GM19099 (cell line): ENCODE measurements at regions not wholly inside any gene's neighbourhood (a gene's known extent, or its start where the extent isn't known, plus 50 kb on each side); places are given as distances from the start of the nearest gene placed in this dataset.

ENCODE experiments used
- POLR2A ChIP-seq: IDR thresholded peaks from 3 replicates; pipeline ENCODE4 v1.6.1; 2011; ENCODE audit warnings: low read depth; ENCODE audit not compliant: insufficient read length; ENCODE audit errors: extremely low read depth

DNA sequence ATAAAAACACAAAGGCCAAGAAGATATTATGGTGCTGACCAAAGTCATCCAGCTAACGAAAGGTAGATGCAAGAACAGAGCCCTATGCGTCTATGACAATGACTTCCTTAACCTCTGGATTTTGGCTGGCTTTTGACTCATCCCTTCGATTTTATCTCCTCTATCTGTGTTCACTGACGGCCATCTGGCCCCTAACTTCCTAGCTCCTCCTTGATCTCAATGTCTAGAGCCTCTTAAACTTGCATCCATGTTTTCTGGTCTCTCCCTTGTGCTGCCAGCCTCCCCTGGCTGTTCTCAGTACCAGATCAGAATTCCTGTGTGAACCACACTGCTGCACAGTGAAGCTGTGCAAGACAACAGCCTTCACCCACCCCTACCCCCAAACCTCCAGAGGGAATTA lies 452.9 kb downstream of the UTRN start:
- TF ChIP-seq POLR2A: no peak

DNA sequence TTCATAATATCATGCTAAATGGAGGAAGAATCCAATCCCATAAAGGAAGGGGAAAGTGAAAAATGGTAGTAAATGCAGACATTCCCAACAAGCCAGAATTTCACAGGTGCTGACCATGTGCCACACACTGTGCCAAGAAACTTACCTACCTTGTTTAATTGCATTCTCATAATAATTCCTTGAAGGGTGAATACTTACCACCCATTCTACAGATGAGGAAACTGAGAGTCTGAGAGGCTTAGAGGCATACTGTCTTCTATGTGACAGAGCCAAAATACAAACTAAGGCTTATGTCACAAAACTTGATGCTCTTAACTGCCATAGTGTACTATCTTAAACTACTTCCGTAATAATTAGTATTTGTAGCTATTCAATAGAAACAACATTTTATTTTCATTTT lies 454.7 kb downstream of the UTRN start:
- TF ChIP-seq POLR2A: no peak

DNA sequence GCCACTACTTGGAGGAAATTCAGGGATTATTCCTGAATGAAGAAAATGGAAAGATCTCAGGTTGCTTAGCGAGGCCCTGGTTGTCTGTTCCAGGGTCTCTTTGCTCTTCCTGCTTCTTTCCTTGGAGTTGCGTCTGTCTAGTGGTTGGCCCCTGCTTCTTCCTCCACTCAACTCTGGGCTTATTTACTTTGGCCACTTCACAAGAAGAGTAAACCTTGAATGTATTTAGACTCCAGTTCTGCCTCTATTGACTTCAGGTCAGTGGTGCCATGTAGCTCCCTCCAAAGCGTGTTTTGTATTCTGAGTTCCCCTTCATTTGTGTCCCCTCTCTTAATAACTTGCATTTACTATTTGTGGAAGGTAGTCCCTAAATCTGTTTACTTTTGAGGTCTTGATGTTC lies 456.5 kb downstream of the UTRN start:
- TF ChIP-seq POLR2A: no peak

DNA sequence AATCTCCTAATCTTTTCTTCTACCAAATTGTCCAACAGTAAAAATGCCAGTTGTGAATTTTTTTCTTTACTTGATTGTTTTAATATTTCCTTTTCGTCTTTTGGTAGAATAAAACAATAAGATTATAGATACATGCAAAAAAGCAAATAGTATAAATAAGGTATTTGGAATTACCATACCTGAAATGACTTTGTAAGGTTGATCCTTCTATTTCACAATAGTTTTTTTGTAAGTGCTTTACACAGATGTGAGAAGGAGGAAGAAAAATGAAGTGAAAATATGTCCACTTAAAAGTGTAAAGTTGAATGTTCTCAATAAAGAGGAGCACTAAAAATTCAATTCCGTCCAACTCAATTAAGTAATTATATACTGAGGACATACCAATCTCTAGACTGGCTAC lies 457.6 kb downstream of the UTRN start:
- no peak for TF ChIP-seq POLR2A

DNA sequence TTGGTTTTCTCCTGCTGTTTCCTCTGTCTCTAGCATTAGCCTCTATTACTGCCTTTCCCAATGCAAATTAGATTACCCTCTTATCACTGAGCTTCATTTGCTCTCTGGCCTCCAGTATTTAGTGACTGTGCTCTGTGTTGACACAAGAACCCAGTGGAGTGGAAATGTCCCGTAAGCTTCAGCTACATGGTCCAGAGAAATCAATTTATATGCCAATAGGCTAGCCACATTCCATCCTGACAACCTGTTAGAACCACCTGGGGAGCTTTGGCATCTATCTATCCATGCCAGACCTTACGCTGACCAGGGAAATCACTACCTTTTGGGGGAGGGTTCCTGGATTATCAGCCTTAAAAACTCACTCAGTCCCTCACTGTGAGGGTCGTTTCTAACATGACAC lies 459.6 kb downstream of the UTRN start:
- no peak for TF ChIP-seq POLR2A

DNA sequence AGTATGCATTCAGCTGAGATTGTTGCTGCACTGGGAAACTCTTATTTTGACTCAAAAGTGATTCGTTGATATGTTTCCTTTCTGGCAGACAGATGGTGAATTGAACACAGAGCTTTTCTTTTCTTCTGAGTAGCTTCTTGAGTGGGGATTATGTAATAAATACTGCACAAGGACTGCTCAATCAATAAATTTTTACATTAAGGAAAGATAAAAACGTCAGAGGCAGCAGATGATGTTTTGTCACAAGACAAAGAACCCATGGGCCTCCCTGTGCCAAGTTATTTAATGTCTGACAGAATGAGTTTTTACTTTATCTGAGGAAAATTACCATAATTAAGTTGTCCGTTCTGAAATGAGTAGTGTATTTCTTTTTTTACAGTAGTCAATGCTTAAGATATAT lies 460.3 kb downstream of the UTRN start:
- TF ChIP-seq POLR2A: no peak

DNA sequence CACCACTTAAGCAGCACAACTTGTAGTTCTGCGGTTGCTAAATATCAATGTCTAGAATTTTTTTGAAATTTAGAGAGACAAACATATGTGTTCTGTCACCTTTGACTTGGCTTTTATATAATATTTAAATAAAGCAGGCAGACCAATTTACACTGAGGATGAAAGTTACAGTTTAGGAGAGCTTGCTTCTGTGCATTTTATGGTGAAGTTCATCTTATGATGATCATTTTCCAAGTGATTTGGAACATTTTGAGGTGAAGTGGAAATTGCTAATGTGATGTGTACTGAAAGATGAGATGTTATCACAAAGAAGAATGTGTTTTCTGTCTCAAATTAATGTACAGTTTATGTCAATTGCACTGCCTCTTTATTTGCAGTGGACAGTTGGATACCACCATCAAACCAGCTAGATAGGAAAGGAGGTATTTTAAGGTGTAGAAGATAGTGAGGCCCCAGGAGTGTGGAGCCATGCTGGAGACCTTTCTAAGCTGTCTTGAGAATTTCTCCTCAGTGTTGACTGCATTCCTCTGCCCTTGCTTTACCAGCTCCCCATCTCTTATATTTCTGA lies 461.9 kb downstream of the UTRN start:
- TF ChIP-seq POLR2A: no peak

DNA sequence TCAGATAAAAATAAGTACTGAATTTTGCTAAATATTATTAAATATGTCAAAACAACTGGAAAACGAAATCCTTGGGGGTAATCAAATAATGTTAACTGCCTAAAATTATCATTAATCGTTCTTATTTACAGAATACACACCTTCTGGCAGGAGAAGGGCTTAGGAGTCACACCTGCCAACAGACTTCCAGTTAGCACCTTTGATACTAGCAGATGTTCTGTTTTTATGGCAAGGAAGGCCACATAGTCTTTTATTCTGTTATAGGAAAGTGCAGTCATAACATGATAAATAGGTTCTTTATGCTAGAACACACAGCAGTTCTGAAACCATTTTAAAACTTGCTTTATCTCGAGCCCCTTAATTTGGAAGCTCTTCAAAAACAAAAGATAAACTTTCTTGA lies 464.1 kb downstream of the UTRN start:
- no peak for TF ChIP-seq POLR2A

DNA sequence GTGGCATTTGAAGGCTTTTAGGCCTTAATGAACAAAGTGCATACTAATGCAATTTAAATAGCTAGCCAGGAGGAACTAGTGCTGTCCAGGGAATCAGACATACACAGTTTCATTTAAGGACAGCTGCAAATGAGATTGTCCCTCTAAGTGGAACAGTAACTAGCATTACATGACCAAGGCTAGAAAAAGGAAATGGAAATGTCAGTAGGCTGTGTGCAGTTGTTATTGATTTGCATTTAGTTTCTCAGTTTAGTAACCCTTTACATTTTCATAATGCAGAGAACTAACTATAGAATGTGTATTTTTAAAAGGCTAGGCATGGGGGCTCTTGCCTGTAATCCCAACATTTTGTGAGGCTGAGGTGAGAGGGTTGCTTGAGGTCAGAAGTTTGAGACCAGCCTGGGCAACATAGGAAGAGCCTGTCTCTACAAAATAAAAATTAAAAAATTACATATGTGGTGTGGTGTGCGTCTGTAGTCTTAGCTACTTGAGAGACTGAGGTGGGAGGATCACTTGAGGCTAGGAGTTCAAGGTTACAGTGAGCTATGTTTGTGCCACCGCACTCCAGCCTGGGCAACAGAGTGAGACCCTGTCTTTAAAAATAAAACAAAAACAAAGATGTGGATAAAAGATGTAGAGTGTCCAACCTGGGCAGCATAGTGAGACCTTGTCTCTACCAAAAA lies 468.0 kb downstream of the UTRN start:
- TF ChIP-seq POLR2A: no peak

DNA sequence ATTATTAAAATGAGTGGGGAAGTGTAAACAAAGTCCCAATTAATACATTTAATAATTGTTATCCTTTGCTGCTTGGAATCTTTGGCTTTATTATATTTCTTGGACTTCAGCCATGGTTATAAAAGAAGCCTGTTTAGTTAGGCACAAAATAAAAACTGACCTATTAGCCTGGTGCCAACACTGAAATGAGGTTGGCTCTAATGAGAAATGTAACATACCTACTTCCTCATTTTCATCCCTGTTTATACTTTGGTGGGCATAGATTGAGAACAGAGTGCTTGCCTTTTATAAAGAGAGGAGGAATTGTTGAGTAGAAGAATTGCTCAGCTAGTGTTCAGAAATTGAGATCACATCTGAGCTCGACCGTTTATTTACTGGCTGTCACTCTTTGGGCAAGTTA lies 471.3 kb downstream of the UTRN start:
- TF ChIP-seq POLR2A: no peak

DNA sequence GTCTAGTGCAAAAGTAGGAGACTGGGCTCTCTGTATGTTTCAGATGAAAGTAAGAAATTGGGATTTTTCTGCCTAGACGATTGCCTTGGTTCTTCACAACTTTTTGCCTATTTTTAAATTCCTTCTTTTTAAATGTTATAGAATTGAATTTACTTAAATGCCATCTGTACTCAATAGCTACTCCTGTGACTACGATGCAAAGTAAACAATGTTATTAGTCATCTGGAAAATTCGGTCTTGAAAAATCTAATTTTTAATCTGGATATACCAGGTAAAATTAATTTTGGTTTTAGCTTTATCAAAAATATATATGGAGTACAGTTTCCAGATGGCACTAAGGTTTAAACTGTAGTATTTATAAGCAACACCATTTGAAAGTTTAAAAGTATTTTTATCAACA lies 472.2 kb downstream of the UTRN start:
- TF ChIP-seq POLR2A: no peak

DNA sequence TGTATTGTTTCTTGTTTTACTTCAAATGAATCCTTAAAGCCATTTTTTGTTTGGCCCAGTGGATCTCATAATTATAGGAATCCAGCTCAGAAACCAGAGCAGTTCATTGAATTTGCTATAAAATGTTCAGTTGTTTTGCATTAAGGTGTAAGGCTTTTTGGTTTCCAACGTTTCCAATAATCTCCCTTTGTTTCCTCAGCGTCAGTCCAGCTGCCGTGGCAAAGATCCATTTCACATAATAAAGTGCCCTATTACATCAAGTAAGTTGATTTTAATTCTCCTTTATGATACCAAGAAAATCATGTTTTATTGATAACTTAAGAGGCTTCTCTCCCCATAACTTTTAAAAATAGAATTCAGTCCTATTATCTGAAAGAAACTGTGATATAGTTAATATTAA lies 472.6 kb downstream of the UTRN start:
- no peak for TF ChIP-seq POLR2A

DNA sequence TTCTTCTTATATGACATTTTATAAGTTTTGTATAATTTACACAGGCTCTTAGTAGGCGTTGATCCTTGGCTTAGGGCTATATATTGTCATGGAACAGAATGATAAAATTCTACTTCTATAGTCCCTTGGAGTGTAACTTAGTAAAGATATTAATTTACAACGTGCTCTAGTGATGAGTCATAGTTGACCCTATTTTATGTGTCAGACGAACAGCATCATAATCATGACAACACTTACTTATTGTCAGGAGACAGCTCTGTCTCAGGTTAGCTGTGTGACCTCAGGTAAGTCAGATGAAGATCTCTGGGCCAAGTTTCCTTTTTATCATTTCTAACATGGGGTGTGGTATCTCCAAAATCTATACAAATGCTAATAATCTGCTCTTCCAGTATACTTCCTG lies 473.5 kb downstream of the UTRN start:
- TF ChIP-seq POLR2A: no peak

DNA sequence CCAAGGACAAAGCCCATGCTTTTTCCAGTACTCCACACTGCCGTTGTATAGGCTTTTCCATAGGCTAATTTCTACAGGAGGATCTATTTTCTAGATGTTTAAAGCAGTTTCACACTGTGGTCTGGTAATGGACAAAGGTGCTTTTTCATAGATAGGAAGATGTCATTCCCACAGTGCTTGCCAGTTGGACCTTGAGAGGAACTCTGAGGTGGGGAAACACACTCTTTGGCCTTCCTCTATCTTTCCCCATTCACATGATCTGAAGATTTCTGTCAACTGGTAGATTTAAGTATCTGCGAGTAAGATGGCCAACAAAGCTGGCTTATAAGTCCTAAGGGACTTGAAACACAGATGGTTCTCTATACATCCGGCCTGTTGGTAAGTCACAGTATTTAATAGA lies 477.3 kb downstream of the UTRN start:
- no peak for TF ChIP-seq POLR2A

DNA sequence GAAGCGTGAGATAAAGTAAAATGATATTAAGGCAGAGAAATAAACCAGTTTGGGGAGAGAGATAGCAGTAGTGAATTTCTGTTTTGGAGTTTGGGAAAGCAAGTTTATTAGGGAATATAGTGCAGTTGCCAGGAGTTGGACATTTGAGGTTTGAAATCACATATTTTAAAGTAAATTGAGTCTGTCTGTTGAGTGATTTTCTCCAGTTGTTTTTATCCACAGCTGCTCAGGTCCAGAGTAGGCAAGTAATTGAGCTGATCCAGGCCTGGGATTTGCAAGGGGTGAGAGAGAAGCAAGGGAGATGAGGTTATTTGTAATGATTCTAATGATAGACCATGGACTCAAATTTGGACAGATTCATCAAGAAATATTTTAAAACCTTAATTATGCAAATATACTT lies 481.9 kb downstream of the UTRN start:
- TF ChIP-seq POLR2A: no peak

DNA sequence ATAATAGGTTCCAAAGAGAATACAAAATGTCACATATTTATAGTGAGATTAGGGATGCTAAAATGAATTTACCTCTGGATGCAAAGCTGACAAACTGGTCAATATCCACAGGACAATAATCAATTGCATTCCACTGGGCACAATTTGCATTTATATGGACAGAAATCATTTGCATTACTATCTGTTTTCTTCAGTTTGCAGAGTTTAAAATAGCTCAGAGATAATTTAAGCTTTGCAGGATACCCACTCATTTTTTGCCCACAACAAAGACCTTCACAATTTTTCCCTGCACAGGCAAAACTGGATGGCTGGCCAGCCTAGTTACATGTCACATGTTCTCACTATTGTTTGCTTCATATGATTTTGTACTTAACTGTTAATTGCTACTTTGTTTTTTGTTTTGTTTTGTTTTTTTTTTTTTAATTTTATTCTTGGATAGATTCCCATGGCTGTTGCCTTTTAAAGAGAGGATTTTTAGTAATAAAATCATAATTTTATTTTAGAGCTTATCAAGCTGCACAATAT lies 483.5 kb downstream of the UTRN start:
- TF ChIP-seq POLR2A: no peak

DNA sequence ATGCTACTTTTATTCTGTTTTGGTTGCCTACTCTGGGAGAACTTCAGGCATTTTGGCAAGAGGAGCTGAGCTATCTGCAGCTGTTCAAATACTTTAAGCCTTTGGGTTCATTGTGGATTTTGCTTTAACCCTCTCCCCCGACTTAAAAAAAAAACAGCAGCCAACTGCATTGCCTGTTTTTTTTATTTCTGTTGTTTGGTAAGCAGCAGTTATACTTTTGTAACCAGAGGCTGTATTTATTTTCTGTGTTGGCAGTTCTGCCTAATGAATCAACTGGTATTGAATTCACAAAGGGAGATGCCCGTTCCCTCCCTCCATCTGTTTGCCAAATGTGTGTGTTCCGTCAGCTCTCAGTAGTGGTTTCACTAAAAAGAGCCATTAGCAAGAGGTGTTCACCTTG lies 484.0 kb downstream of the UTRN start:
- no peak for TF ChIP-seq POLR2A
